ENCODE measurements at regions not wholly inside any gene's neighbourhood (a gene's known extent, or its start where the extent isn't known, plus 50 kb on each side); places are given as distances from the start of the nearest gene placed in this dataset.

DNA sequence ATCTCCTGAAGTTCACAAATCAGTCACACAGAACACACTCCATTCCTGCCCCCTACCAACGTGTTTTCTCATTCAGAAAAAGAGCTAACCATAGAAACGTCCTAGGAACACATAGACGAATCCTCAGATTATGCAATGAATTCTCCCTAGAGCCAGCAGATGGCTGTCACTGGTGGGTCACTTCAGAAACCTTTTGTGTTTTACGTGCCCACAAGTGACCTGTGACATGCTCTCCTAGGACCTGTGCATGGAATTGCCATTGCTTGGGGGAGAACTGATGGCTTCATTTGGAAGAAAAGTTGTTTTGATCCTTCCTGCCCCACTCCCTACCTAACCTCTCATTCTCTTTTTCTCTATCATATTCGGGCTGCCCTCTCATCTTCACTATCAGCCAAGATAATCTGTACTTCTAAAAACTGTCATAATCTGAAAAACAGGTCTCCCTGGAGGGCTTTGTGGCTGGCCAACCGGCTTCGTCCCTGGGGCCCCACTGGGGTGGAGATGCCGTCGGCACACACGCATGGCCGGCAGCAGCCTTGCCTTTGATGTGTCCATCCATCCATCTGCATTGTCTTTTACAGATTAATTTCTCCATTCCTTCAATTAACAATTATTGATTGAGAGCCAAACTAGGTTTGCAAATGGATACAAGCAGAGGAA is 144.1 kb upstream of the SERP2 start:
- 79 to 85% methylated on average over 11 of the region's 11 CpGs for WGBS, 2 donors
- no peak overlapping the region for H3K27ac ChIP-seq
- FAIRE-seq = no peak

GRCh38 chr13:44230071-44230470 is 143.6 kb upstream of the SERP2 start:
- FAIRE-seq (no peak), DNase-seq (no peak), ATAC-seq (no peak)
- Histone ChIP-seq H3K4me3 (no peak overlapping the region), H3K36me3 (no peaks in the 10 kb centered on the region), H3K9me3 (no peaks in the 10 kb centered on the region), H3K27me3 (no peaks in the 10 kb centered on the region), H3K4me1 (peaks cover 0 to 16% (median 12%) of the 10 kb centered on the region in 3 donors), H3K27ac (no peak overlapping the region)
- TF ChIP-seq, protein P1, sequence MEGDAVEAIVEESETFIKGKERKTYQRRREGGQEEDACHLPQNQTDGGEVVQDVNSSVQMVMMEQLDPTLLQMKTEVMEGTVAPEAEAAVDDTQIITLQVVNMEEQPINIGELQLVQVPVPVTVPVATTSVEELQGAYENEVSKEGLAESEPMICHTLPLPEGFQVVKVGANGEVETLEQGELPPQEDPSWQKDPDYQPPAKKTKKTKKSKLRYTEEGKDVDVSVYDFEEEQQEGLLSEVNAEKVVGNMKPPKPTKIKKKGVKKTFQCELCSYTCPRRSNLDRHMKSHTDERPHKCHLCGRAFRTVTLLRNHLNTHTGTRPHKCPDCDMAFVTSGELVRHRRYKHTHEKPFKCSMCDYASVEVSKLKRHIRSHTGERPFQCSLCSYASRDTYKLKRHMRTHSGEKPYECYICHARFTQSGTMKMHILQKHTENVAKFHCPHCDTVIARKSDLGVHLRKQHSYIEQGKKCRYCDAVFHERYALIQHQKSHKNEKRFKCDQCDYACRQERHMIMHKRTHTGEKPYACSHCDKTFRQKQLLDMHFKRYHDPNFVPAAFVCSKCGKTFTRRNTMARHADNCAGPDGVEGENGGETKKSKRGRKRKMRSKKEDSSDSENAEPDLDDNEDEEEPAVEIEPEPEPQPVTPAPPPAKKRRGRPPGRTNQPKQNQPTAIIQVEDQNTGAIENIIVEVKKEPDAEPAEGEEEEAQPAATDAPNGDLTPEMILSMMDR (IDR thresholded peaks at IDR 0.05) = no peak
- WGBS, 2 donors = 78 to 83% methylated on average over 7 of the region's 7 CpGs
- intact Hi-C loops (cut with DNase I) = no loop called here

More for the DNA sequence above, 144.1 kb upstream of the SERP2 start:
- H3K4me1 ChIP-seq = peaks cover 0 to 16% (median 12%) of the 10 kb centered on the region in 3 donors
- no peaks in the 10 kb centered on the region for H3K27me3 ChIP-seq
- TF ChIP-seq, protein P1 (IDR thresholded peaks at IDR 0.05) = no peak
- intact Hi-C loops (cut with DNase I) = no loop called here
- no peaks in the 10 kb centered on the region for H3K9me3 ChIP-seq
- no peak for ATAC-seq
- H3K4me3 ChIP-seq = no peak overlapping the region
- no peaks in the 10 kb centered on the region for H3K36me3 ChIP-seq
- DNase-seq = no peak

- intact Hi-C loops (cut with DNase I) = no loop called here
- no peak for FAIRE-seq
- 77 to 80% methylated on average over 6 of the region's 6 CpGs for WGBS, 2 donors
- Histone ChIP-seq H3K27me3 (no peaks in the 10 kb centered on the region), H3K36me3 (no peaks in the 10 kb centered on the region), H3K9me3 (no peaks in the 10 kb centered on the region), H3K27ac (peak overlapping the region in 2 of 4 donors; percentile 81 to 88), H3K4me1 (peaks cover 0 to 16% (median 12%) of the 10 kb centered on the region in 3 donors), H3K4me3 (no peak overlapping the region)
- no peak for ATAC-seq
- TF ChIP-seq, protein P1 (IDR thresholded peaks at IDR 0.05) = no peak
- DNase-seq = no peak
Measured at GRCh38 chr13:44230736-44231135, 142.9 kb upstream of the SERP2 start.

DNA sequence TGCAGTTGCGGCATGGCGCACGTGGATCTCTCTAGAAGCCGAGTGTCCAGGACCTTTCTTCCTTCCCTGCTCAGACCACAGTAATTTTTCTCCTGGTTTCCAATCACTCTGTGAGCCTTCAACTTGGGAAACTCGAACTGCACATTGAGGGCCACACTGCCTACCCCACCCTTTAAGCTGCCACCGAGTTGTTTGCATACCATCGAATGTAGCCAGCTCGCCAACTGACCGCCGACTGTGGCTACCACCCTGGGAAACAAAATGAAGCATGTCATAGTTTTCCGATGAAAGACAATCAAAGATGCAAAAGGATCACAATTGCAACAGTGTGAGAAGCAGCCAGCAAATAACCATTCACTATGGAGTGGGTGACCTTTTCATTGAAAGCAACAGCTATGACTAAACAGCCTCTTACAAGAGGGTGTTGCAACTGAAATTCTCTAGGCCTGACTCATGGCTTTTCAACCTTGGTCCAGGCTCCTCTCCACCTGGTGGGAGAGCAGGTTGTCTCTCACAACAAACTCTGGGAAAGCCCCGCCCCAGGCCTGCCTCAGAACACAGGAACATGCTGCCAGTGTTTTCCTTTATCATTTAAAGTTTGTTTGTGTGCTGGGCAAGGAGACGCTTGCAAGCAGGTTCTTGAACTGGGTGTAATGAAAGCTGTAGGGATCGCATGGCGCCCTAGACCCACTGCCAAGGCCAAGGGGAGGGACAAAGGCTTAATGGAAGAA is 141.7 kb upstream of the SERP2 start:
- intact Hi-C loops (cut with DNase I) = no loop called here
- 68 to 78% methylated on average over 15 of the region's 15 CpGs for WGBS, 2 donors
- FAIRE-seq (no peak), ATAC-seq (peak; percentile 88 to 97 (median 96)), DNase-seq (peak in 5 of 6 donors; percentile 80 to 90 (median 85))
- Histone ChIP-seq H3K9me3 (no peaks in the 10 kb centered on the region), H3K27me3 (no peaks in the 10 kb centered on the region), H3K27ac (peak overlapping the region in 3 of 4 donors; percentile 67 to 88 (median 81)), H3K36me3 (no peaks in the 10 kb centered on the region), H3K4me3 (no peak overlapping the region), H3K4me1 (peaks cover 0 to 16% (median 12%) of the 10 kb centered on the region in 3 donors)
- TF ChIP-seq, protein P1 (IDR thresholded peaks at IDR 0.05) = no peak

- FAIRE-seq (no peak), DNase-seq (no peak), ATAC-seq (peak in 2 of 4 donors; percentile 9 to 17)
- TF ChIP-seq, protein P1 (IDR thresholded peaks at IDR 0.05) = no peak
- H3K27me3 ChIP-seq = no peaks in the 10 kb centered on the region
- peaks cover 0 to 16% (median 12%) of the 10 kb centered on the region in 3 donors for H3K4me1 ChIP-seq
- 72 to 78% methylated on average over 6 of the region's 6 CpGs for WGBS, 2 donors
- peak overlapping the region in 3 of 4 donors; percentile 67 to 88 (median 81) for H3K27ac ChIP-seq
- H3K4me3 ChIP-seq = no peak overlapping the region
- no peaks in the 10 kb centered on the region for H3K9me3 ChIP-seq
- intact Hi-C loops (cut with DNase I) = no loop called here
- H3K36me3 ChIP-seq = no peaks in the 10 kb centered on the region
Measured at GRCh38 chr13:44232774-44233173, 140.8 kb upstream of the SERP2 start.
